Body of pancreas (tissue), 4 donors: ENCODE measurements at regions not wholly inside any gene's neighbourhood (a gene's known extent, or its start where the extent isn't known, plus 50 kb on each side); places are given as distances from the start of the nearest gene placed in this dataset.

Experiments used
- CTCF ChIP-seq, 7 experiments: fragments of 450-650 bp in 4 of 7; fragments of 200-600 bp in 3 of 7; sonication (generic) in 3 of 7; IDR thresholded peaks; one replicate each; pipeline ENCODE4 v1.5.1; 2016 to 2019; ENCODE audit warnings: antibody characterized with exemption in 7 of 7
- POLR2A ChIP-seq, 3 donors: fragments of 450-650 bp; IDR thresholded peaks; one replicate each; pipeline ENCODE4 v1.6.1; 2016; ENCODE audit warnings: antibody characterized with exemption in 3 of 3, mild to moderate bottlenecking in 2 of 3

GRCh38 chr14:56998728-56999127, 188.4 kb upstream of the OTX2 start:
- TF ChIP-seq CTCF (IDR thresholded peaks at IDR 0.05) (no peak), POLR2A (IDR thresholded peaks at IDR 0.05) (no peak)
